Neural progenitor cell (in vitro differentiated cells): ENCODE measurements at regions not wholly inside any gene's neighbourhood (a gene's known extent, or its start where the extent isn't known, plus 50 kb on each side); places are given as distances from the start of the nearest gene placed in this dataset.

Experiments
- DNase-seq: peaks from one replicate; pipeline ENCODE4 v3.0.0-alpha.2; 2016; ENCODE audit warnings: low spot score
- H2AFZ ChIP-seq: fragments of 200-600 bp; sonication (generic); replicated peaks from 2 replicates; pipeline ENCODE4 v1.6.1; 2016; ENCODE audit warnings: antibody characterized with exemption
- H3F3A ChIP-seq: fragments of 200-600 bp; sonication (generic); 2 replicates; pipeline ENCODE4 v1.6.1; 2016; ENCODE audit warnings: antibody characterized with exemption, low read depth
- H3K27ac ChIP-seq: fragments of 200-600 bp; sonication (generic); 2 replicates; pipeline ENCODE4 v1.5.1; 2016; ENCODE audit warnings: mild to moderate bottlenecking
- H3K27me3 ChIP-seq: fragments of 200-600 bp; sonication (generic); 2 replicates; pipeline ENCODE4 v1.6.1; 2016; ENCODE audit warnings: mild to moderate bottlenecking, moderate library complexity
- H3K36me3 ChIP-seq: fragments of 200-600 bp; sonication (generic); 2 replicates; pipeline ENCODE4 v1.5.1; 2016
- H3K4me1 ChIP-seq: fragments of 200-600 bp; sonication (generic); 2 replicates; pipeline ENCODE4 v1.6.1; 2016; ENCODE audit warnings: mixed run types
- H3K4me2 ChIP-seq: fragments of 200-600 bp; sonication (generic); 2 replicates; pipeline ENCODE4 v1.6.1; 2016
- H3K4me3 ChIP-seq: fragments of 200-600 bp; sonication (generic); 2 replicates; pipeline ENCODE4 v1.5.1; 2016
- H3K79me2 ChIP-seq: fragments of 200-600 bp; sonication (generic); 2 replicates; pipeline ENCODE4 v1.6.1; 2016; ENCODE audit warnings: low read depth
- H3K9ac ChIP-seq: fragments of 200-600 bp; sonication (generic); 2 replicates; pipeline ENCODE4 v1.6.1; 2016
- H3K9me3 ChIP-seq: fragments of 200-600 bp; sonication (generic); 2 replicates; pipeline ENCODE4 v1.5.1; 2016; ENCODE audit warnings: low read depth
- H4K20me1 ChIP-seq: fragments of 200-600 bp; sonication (generic); 2 replicates; pipeline ENCODE4 v1.6.1; 2016; ENCODE audit warnings: low read depth
- H3K27ac Mint-ChIP-seq: 3 replicates; pipeline ENCODE4 v1.8.0; 2021; ENCODE audit warnings: mixed read lengths
- H3K27me3 Mint-ChIP-seq: 2 replicates; pipeline ENCODE4 v1.8.0; 2022; ENCODE audit warnings: low read depth, mild to moderate bottlenecking, inconsistent platforms, moderate library complexity, mixed read lengths; ENCODE audit not compliant: insufficient read depth
- H3K36me3 Mint-ChIP-seq: 3 replicates; pipeline ENCODE4 v1.8.0; 2021; ENCODE audit warnings: mixed read lengths
- H3K4me1 Mint-ChIP-seq: 3 replicates; pipeline ENCODE4 v1.8.0; 2021; ENCODE audit warnings: mixed read lengths
- H3K4me3 Mint-ChIP-seq: 3 replicates; pipeline ENCODE4 v1.8.0; 2021; ENCODE audit warnings: mild to moderate bottlenecking, moderate library complexity, mixed read lengths
- H3K9me3 Mint-ChIP-seq: 3 replicates; pipeline ENCODE4 v1.8.0; 2020; ENCODE audit warnings: mixed read lengths
- CTCF ChIP-seq: fragments of 200-600 bp; sonication (generic); IDR thresholded peaks from 2 replicates; pipeline ENCODE4 v1.5.1; 2017; ENCODE audit warnings: antibody characterized with exemption, mild to moderate bottlenecking
- EZH2 ChIP-seq: fragments of 200-600 bp; sonication (generic); IDR thresholded peaks from 2 replicates; pipeline ENCODE4 v1.6.1; 2017; ENCODE audit warnings: antibody characterized with exemption, mild to moderate bottlenecking, moderate library complexity
- EZH2phosphoT487 ChIP-seq: fragments of 200-600 bp; sonication (generic); IDR thresholded peaks from 2 replicates; pipeline ENCODE4 v1.6.1; 2017; ENCODE audit warnings: antibody characterized with exemption

DNA sequence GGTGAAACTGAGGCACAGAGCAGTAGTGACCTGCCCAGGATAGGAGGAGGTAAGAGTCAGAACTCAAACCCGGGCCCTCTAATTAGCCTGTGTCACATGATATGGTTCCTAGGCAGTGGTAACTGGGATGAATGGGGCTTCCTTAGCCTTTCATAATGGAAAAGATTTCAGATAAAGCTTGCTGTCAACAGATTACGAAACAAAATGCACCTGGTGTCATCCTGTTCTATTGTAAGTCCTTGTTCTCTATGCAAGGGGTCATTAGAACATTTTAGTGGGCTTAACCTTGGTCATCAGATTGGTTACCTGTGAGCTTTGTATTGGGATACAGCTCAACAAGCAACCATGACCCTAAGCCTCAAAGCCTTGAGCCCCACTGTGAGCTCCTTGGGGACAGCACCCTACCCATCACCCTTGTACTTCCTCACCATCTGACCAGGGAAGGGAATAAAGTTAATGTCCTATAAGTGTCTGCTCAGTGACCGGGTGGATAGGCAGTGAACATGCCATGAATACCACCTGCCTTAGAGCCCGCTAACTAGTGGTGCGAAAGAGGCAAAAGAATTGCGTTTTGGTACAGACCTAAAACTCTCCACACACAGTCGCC, 70.3 kb upstream of the RMDN2 start:
- no peak overlapping the region for H3K27ac ChIP-seq
- Mint-ChIP-seq H3K4me1 (peaks cover 2% of the 10 kb centered on the region), H3K27me3 (peaks cover 7% of the 10 kb centered on the region), H3K27ac (no peak overlapping the region), H3K9me3 (peaks cover 6% of the 10 kb centered on the region), H3K4me3 (no peak overlapping the region), H3K36me3 (no peaks in the 10 kb centered on the region)
- TF ChIP-seq EZH2 = no peak
- no peak for TF ChIP-seq EZH2phosphoT487
- no peak for TF ChIP-seq CTCF
- H3K27me3 ChIP-seq = no peaks in the 10 kb centered on the region
- H3K36me3 ChIP-seq = no peaks in the 10 kb centered on the region
- DNase-seq = no peak
- H3F3A ChIP-seq = no peaks in the 10 kb centered on the region
- no peaks in the 10 kb centered on the region for H4K20me1 ChIP-seq
- no peak overlapping the region for H3K9ac ChIP-seq
- no peak overlapping the region for H3K4me2 ChIP-seq
- H3K4me3 ChIP-seq = no peak overlapping the region
- H3K9me3 ChIP-seq = no peaks in the 10 kb centered on the region
- H3K4me1 ChIP-seq = no peaks in the 10 kb centered on the region
- no peak overlapping the region for H2AFZ ChIP-seq
- no peaks in the 10 kb centered on the region for H3K79me2 ChIP-seq

- no peak for TF ChIP-seq CTCF
- Histone ChIP-seq H3F3A (no peaks in the 10 kb centered on the region), H3K27me3 (no peaks in the 10 kb centered on the region), H3K9me3 (no peaks in the 10 kb centered on the region), H3K27ac (no peak overlapping the region), H3K4me2 (no peak overlapping the region), H2AFZ (no peak overlapping the region), H3K4me1 (no peaks in the 10 kb centered on the region), H3K36me3 (no peaks in the 10 kb centered on the region), H3K9ac (no peak overlapping the region), H3K79me2 (no peaks in the 10 kb centered on the region), H3K4me3 (no peak overlapping the region), H4K20me1 (no peaks in the 10 kb centered on the region)
- H3K27ac Mint-ChIP-seq = no peak overlapping the region
- H3K4me1 Mint-ChIP-seq = peaks cover 2% of the 10 kb centered on the region
- H3K4me3 Mint-ChIP-seq = no peak overlapping the region
- DNase-seq = no peak
- no peaks in the 10 kb centered on the region for H3K36me3 Mint-ChIP-seq
- H3K27me3 Mint-ChIP-seq = peaks cover 7% of the 10 kb centered on the region
- H3K9me3 Mint-ChIP-seq = peaks cover 8% of the 10 kb centered on the region
Observed at GRCh38 chr2:37855283-37856041, 69.6 kb upstream of the RMDN2 start.

DNA sequence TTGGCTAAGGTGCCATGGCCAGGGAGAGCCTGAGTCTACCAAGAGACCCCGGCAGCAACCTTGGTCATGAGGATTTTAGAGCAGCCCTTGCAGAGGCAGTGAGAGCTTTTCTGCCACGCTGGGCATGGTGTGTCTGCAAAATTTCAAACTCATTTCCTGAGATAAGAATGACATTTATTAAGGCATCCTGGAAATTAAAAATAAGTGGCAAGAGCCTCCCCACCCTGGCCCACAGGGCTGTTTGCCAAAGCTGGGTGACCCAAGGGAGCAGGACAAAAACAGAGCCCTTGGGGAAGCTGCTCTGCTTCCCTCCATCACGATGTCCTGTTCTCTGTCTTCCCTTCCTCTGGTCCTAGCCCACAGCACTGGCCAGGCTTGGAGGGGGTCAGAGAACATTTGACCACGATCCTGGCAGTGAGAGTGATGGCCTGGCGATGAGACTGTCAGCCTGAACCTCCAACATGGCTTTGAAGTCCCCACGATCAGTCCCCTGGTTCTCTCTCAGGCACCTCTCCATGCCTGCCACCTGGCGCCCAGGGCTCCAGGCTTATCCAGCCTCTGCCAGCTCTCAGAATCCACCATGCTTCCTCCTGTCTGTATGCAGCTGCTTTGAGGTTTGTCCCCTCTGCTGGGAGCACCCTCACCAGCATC, 68.9 kb upstream of the RMDN2 start:
- no peaks in the 10 kb centered on the region for H3K36me3 Mint-ChIP-seq
- no peak overlapping the region for H3K27ac Mint-ChIP-seq

More for the DNA sequence above, 68.9 kb upstream of the RMDN2 start:
- no peak for DNase-seq
- H3K4me2 ChIP-seq = no peak overlapping the region
- H3K27me3 Mint-ChIP-seq = peaks cover 4% of the 10 kb centered on the region
- TF ChIP-seq EZH2 (no peak), EZH2phosphoT487 (no peak), CTCF (no peak)
- H3K9ac ChIP-seq = no peak overlapping the region
- H3K4me3 Mint-ChIP-seq = no peak overlapping the region
- H3K4me1 Mint-ChIP-seq = peaks cover 2% of the 10 kb centered on the region
- H3K36me3 ChIP-seq = no peaks in the 10 kb centered on the region
- H3K9me3 ChIP-seq = no peaks in the 10 kb centered on the region
- no peaks in the 10 kb centered on the region for H4K20me1 ChIP-seq
- peaks cover 8% of the 10 kb centered on the region for H3K9me3 Mint-ChIP-seq
- no peaks in the 10 kb centered on the region for H3K27me3 ChIP-seq
- H3F3A ChIP-seq = no peaks in the 10 kb centered on the region
- H3K27ac ChIP-seq = no peak overlapping the region
- no peaks in the 10 kb centered on the region for H3K4me1 ChIP-seq
- peak overlapping the region; percentile 20 for H2AFZ ChIP-seq
- H3K4me3 ChIP-seq = no peak overlapping the region
- H3K79me2 ChIP-seq = no peaks in the 10 kb centered on the region
